Fibroblast of skin of right biceps (primary cell): ENCODE measurements at regions not wholly inside any gene's neighbourhood (a gene's known extent, or its start where the extent isn't known, plus 50 kb on each side); places are given as distances from the start of the nearest gene placed in this dataset.
A peak's percentile ranks its signal among the peaks of the same experiment; 100 is the strongest.
"Not testable (repeated sequence)": the region's sequence is repeated elsewhere in the genome, so short reads cannot be mapped to it uniquely, and the experiment has no call there.

Experiments
- DNase-seq: peaks from one replicate; pipeline ENCODE4 v3.0.0-alpha.2; 2013

GRCh38 chr6:150456466-150456865 lies 87.7 kb downstream of the IYD start:
- DNase-seq = no peak

GRCh38 chr6:150456902-150457643 lies 88.3 kb downstream of the IYD start:
- DNase-seq = no peak

- no peak for DNase-seq
Observed at GRCh38 chr6:150458579-150458978, 89.8 kb downstream of the IYD start.

- no peak for DNase-seq
Observed at GRCh38 chr6:150463852-150464251, 95.0 kb downstream of the IYD start.

- no peak for DNase-seq
Observed at GRCh38 chr6:150464966-150465365, 96.2 kb downstream of the IYD start.

GRCh38 chr6:150465610-150466009 lies 96.8 kb downstream of the IYD start:
- no peak for DNase-seq

GRCh38 chr6:150466196-150466595 lies 97.4 kb downstream of the IYD start:
- DNase-seq = peak; percentile 4

GRCh38 chr6:150470131-150470530 lies 101.3 kb downstream of the IYD start:
- DNase-seq = no peak

GRCh38 chr6:150470960-150471665 lies 102.3 kb downstream of the IYD start:
- no peak for DNase-seq

GRCh38 chr6:150478656-150479545 lies 110.1 kb downstream of the IYD start:
- no peak for DNase-seq

GRCh38 chr6:150482883-150483409 lies 114.1 kb downstream of the IYD start:
- DNase-seq = no peak

- no peak for DNase-seq
Observed at GRCh38 chr6:150485161-150485958, 114.3 kb upstream of the PLEKHG1 start.

- peak; percentile 61 for DNase-seq
Observed at GRCh38 chr6:150486048-150486447, 113.6 kb upstream of the PLEKHG1 start.

GRCh38 chr6:150490586-150490985 lies 109.1 kb upstream of the PLEKHG1 start:
- no peak for DNase-seq

GRCh38 chr6:150491131-150491810 lies 108.4 kb upstream of the PLEKHG1 start:
- peak; percentile 63 for DNase-seq

GRCh38 chr6:150491811-150492172 lies 107.9 kb upstream of the PLEKHG1 start:
- DNase-seq = no peak

- no peak for DNase-seq
Observed at GRCh38 chr6:150492507-150492906, 107.2 kb upstream of the PLEKHG1 start.

- DNase-seq = peak; percentile 22
Observed at GRCh38 chr6:150492941-150493340, 106.7 kb upstream of the PLEKHG1 start.

- DNase-seq = not testable (repeated sequence)
Observed at GRCh38 chr6:150493552-150493951, 106.1 kb upstream of the PLEKHG1 start.

GRCh38 chr6:150494241-150494640 lies 105.4 kb upstream of the PLEKHG1 start:
- no peak for DNase-seq

- no peak for DNase-seq
Observed at GRCh38 chr6:150495126-150495525, 104.6 kb upstream of the PLEKHG1 start.

- no peak for DNase-seq
Observed at GRCh38 chr6:150496629-150497028, 103.1 kb upstream of the PLEKHG1 start.
